ENCODE measurements at regions not wholly inside any gene's neighbourhood (a gene's known extent, or its start where the extent isn't known, plus 50 kb on each side); places are given as distances from the start of the nearest gene placed in this dataset.

DNA sequence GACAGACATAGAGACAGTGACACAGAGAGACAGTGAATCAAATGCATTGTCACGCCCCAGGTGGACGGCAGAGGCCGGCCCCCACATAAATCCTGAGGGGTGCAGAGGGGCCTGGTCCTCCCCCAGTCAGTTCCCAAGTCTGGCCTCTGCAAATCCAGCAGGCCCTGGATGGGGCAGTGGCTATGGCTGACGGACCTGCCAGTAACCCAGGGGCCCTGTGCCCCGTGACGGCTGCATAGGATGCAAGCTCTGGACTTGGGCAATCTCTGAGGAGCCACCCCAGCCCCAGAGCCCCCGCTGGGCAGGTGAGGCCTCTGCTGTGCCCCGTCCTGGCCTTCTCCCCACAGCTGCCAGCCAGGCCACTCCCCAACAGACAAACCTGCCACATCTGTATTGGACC, 204.5 kb downstream of the BRD1 start:
- no peak for DNase-seq (ENCODE audit: low read depth)

DNA sequence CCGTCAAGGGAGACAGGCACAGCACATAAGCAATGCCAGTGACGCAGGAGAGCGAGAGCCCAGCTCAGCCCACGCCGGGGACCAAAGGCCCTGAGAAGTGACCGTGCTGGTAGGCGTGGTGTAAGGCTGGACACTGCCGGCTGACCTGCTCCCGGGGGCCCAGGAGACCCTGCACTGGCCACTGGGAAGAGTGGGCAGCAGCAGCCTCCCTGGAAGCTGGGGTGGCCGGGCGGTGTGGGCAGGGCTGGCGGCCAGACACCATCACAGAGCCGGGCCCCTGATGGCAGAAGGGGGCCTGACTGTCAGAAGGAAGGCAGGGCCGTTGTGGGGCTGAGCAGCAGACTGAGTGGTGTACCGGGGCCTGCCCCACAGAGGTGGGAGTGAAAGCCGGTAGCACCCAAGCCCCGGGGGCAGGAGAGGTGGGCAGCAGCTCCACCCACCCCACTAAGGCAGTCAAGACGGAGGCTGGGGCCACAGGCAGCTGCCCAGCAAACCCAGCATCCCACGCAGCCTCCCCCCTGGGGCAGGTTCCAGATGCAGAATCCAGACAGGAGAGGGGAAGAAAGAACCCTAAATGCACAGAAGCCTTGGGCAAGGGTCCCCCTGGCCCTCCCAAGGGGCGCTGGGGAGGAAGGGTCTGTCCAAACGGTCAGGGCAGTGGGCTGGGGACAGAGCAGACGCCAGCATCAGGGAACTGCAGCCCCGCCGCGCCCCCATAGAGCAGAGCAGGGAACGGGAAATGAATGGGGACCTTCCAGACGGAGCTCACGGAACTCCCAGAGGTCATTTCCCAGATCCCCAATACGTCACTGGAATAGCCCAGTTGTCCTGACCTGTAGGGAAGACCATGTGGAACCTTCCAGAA, 205.2 kb downstream of the BRD1 start:
- no peak for DNase-seq (ENCODE audit: low read depth)

DNA sequence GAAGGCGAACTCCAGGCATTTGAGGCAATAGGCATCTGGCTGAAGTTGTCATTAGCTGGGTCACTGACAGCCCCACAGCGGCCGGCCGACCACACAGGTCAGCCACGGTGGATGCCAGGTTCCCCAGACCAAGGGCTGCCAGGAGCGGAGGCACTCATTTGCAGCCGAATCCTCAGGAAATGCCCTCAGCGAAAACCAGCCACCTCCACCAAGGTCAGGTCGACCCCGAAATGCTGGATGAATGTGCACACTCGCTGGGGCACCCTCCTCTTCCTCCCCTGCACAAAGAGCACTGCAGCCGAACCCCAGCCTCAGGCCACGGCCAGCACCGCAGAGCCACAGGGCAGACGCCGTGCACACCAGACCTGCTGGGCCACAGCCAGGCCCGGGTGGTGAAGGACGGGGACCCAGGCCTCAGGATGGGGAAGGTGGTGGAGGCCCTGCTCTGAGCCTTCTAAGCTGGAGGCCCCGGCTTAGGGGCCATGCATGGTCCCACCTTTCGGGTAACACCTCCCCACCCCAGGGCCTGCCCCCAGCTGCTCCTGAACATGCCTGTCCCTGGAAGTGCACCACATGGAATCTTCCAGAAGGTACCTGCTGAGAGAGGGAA, 206.0 kb downstream of the BRD1 start:
- DNase-seq (ENCODE audit: low read depth), result no peak

DNA sequence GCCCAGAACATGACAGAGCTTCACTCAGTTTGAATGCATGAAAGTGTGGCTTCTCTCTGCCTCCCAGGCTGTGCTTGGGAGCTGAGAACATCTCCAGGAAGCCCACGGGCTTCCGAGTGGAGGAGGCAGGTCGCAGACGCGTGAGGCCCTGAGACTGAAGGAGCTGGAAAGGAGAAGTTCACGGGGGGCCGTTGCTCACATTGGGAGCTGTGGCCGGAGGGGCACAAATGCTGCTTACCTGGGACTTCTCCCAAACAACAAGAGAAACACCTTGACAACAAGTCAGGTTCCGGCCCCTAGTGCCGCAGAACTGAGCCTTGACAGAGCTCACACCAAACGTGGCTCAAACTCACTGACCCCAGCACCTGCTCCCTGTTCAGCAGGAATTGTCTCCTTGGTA, 207.0 kb downstream of the BRD1 start:
- DNase-seq (ENCODE audit: low read depth), result no peak

DNA sequence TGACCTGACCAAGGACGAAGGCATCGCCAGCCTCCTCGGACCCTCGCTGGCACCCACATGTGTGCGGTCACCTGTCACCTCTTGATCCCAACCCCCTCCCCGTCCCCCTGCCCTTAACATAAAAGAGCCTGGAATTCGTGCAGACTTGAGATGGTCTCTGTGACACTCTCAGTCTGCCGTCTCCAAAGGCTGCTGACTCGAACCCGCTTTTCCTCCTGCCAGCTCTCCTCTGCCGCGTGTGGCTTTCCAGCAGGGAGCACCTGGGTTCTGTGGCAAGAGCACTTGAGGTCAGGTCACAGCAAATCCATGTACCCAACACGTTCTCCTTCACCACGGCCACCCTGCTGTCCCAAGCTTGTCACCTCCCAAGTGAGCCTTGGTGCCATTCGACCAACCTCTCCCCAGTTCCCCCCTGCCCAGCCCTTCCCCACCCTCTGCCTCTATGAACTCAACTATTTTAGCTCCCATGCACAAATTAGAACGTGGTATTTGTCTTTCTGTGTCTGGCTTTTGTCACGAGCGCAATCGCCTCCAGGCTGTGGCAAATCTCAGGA, 207.6 kb downstream of the BRD1 start:
- DNase-seq (ENCODE audit: low read depth), result no peak

DNA sequence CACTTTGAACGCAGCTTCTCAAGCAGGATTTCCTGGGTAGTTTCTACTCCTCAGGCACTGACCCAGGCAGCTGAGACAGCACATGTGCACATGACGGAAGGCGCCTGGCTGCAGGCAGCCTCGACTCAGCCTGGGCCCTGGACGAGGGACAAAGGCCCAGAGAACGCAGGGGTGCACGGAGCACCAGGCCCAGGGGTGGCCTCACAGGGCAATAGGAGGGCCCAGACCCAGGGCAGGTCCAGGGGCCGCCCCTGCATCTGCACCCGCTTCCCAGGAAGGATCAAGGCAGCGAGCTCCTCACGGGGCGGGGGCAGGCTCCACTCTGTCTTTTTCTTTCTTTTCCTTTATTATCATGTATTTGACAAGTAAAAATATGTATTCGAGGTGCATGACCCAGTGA, 208.4 kb downstream of the BRD1 start:
- DNase-seq (ENCODE audit: low read depth), result no peak

DNA sequence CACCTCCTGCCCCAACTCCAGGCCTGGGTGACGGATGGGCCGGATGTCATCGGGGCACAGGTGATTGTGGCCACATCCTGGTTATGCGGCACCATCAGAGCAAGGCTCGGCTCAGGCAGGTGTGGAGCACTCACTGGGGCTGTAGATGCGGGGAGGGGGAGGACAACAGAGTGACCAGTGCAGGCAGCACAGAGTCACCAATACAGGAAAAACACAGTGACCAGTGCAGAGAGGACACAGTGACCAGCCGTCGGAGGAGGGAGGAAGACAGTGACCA, 209.1 kb downstream of the BRD1 start:
- no peak for DNase-seq (ENCODE audit: low read depth)

DNA sequence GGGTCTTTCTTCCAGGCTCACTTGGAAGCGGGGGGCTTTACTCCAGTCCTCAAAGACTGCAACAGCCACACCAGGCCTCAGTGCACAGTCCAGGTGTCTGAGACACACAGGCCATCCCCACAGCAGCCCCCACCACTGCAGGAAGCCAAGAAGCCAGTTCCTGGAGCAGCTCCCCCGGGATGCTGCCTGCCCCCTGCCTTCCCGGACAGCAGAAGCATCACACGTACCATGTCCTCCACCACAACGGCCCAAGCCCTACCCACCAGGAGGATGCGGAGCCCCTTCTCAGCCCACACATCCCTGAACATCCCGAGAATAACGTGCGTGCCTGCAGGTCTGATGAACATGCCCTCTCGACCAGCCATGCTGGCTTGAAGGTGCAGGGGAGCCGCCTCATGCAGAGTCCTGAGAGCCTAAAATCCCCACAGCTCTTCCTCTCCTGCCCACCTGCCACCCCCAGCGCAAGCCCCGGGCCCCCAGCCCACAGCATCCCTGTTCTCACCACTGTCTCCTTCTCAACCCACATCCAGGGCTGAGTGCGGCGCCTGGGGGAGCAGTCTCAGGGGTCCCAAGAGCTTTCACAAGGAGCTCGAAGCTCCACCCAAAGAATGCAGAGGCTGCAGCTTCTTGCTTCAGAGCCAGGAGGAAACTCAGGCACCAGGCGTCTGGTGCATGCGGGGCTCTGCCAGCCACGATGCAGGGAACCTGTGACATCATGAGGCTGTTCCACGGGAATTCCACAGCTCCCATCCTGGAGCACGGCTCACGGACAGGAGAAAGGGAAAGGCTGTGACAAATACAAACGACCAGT, 209.6 kb downstream of the BRD1 start:
- no peak for DNase-seq (ENCODE audit: low read depth)

DNA sequence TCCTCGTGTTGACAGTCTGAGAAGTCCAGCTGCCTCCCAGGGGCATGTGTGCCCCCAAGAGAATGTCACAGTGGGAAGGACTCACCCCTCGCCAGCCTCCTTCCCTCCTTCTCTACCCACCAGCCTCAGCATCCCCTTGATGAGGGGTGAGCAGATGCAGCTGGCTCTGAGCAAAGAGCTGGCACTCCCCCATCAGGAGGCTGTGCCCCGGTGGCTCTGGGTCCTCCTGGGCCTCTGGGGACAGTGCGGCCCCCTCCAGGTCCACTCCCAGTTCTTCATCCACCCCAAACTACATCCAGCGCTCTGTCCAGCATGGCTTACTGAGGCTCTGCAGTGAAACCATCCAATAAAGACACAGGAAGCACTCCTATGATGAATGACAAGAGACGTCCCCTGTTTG, 210.4 kb downstream of the BRD1 start:
- DNase-seq (ENCODE audit: low read depth), result no peak

DNA sequence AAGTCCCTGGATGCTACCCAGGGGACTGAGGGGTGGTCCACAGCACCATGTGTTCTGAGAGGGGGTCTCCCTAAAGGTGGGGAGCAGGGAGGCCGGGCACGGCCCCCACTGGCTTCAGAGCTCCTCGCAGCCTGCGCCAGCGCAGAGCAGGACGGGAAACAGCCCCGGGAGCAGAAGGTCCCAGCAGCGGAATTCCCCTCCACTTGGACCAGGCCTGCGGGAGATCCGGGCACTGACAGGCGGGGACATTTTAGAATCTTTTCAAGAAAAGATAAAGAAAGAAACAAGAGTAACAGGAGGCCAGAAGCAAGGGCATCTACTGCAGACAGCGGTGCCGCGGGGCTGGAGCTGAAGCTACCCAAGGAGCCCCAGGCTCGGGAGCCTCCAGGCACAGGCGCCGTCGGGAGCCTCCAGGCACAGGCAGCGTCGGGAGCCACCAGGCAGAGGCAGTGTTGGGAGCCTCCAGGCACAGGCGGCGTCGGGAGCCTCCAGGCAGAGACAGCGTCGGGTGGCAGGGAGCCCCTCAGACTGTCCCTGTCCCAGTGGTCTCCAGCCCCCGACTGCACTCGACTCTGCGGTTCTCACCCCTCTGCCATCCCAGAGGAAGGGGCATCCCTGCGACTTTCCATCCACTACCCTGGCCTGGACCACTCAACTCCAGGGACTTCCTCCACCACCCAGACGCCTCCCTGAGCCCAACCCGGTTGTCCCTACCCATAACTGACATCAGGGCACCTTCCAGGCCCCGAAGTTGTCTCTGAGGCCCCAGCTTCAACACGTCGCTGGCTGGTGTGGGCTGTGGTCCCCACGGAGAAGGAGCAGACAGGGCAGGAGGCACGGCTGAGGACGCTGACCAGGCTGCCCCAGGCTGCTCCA, 211.1 kb downstream of the BRD1 start:
- no peak for DNase-seq (ENCODE audit: low read depth)

DNA sequence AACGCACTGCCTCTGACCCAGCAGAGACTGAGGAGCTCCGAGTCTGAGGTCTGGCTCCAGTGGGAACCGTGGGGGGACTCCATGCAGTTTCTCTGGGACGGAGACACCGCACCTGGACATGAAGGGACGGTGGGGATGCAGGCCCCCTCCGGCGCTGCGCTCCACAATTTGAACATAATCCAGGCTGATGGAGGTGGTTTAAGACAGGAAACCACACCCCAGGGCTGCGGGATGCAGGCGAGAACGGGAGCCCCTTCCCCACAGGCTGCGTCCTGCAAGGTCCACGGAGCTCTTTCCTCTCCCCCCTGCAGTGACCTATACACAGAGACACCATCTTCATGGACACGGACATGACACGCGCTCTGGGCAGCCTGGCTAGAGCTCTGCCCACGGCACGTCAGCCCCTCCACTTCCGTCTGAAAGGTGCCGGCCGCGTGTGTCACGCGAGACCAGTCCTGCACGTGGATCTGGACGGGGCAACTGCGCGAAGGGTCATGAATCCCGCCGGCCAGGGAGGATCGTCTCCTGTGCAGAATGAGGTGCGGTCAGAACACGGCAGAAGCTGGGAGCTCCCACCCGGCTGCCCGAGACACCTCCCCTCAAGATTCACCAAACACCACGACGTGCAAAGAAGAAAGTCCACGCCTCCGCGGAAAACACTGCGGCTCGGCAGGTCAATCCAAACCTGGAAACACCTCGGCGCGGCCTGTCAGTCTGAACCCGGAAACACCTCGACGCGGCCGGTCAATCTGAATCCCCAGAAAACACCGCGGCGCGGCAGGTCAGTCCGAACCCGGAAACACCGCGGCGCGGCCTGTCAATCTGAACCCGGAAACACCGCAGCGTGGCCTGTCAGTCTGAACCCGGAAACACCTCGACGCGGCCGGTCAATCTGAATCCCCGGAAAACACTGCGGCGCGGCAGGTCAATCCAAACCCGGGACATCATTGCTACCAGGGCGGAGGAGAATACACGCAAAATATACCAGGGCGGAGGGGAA, 212.4 kb downstream of the BRD1 start:
- no peak for DNase-seq (ENCODE audit: low read depth)

DNA sequence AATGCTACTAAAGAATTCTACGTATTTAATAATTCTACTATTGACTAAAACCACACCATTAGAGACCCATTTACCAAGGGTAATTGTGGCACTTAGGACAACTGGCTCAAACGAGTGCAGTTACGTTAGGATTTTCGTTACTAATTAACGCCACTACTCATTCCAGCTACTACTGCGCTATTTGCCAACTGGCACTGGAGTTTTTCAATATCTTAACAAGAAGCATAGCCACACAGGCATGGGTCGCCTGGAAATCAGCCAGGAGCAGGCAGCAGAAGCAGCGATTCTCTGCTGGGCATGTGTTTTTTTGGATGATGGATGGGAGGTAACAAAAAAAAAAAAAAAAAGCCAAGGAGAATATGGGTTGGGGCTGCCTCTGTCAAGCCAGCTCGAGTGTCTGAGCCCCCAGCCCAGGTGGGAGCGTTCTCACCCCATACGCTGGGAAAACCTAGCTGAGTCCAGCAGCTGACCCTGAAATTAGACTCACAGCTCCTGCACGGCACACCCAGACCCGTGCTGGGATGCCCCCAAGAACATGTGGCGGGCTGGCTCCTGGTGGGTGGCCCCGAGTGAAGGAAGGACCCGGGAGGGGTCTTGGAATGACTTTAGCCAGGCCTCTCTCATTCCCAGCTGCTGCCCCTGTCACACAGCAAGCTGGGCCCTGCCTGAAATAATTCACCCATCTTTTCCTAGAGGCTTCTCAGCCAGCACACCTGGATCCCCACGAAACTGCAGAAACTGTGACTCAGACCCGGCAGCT, 214.0 kb downstream of the BRD1 start:
- no peak for DNase-seq (ENCODE audit: low read depth)

DNA sequence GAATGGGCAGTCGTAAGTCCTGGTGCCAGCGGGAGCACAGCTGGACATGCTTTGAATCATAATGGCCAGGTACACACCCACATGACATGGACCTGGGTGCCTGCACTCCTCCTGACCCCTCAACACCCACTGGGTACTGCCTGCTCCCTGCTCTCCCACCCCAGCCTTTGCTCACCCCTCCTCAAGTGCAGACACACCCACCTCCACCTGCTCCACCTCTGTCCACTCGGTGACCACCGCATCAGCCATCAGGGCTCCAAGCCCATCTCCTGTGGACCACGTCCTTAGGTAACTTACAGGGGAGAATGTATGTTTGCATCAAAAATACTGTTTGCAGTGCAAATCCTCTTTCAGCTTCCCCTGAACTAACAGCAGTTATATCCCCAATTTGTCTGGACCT, 214.6 kb downstream of the BRD1 start:
- no peak for DNase-seq (ENCODE audit: low read depth)

DNA sequence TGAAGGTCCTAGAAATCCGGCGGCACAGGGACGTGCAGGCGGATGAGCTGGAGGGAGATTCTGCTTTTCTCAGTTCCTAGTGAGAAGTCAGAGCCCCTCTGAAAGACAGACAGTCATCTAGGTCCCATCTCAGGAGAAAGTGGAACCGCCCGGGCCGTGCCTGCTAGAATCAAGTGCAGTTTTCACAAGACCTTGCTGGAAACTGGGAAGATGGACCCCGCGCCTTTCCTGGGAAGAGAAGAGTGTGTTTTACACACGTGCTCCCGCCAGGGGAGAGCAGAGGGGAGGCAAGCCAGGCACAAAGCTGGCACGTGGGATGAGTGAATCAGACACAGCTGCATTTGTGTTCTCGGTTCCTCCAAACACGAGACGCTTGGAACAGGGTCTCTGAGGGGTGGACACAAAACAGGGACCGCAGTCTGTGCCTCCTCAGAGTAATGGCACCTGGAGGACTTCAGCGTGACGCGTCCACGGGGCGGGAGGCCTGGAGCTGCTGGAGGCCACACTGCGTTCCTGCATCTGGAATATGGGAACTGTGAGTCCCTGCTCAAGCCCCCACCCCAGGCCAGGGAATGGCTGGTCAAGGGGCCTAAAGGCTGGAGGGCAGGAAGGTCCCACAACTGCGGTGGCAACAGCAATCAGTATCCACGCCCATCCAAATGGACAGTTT, 218.3 kb downstream of the BRD1 start:
- no peak for DNase-seq (ENCODE audit: low read depth)

DNA sequence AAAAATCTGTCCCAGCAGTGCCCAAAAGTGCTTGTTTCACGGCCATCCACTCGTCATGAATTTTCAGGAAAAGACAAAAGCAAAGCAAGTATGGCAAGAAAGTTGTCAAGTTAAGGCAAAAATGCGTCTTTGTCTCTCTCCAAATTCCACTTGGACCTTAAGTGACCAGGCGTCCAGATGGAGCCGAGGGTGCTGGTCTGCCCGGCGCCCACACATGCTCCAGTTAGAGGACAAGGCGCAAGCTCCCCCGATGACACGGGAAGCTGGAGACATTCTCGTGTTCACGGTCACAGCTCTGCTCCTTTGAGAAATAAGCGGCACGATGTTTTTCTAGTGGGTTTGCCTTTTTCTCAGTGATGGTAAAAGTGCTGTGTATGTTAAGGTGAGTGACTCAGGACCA, 219.0 kb downstream of the BRD1 start:
- DNase-seq (ENCODE audit: low read depth), result no peak

DNA sequence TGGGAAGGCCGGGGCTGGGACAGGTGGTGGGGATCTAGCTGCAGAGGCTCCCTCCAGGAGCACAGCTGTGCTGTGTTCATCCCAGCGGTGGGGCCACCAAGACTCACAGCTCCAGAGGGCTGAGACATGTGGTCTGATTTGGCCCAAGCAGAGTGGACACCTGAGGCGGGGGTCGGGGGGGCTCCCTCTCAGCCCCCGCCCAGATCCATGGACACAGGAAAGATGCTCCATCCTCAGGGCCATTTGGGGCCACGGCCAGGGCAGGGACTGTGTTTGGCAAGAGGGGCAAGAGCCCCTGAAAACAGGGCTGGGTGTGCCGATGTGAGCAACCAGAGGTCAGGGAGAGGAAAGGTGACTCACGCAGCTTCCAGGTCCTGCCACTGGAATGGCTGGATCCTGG, 219.4 kb downstream of the BRD1 start:
- DNase-seq (ENCODE audit: low read depth), result no peak

DNA sequence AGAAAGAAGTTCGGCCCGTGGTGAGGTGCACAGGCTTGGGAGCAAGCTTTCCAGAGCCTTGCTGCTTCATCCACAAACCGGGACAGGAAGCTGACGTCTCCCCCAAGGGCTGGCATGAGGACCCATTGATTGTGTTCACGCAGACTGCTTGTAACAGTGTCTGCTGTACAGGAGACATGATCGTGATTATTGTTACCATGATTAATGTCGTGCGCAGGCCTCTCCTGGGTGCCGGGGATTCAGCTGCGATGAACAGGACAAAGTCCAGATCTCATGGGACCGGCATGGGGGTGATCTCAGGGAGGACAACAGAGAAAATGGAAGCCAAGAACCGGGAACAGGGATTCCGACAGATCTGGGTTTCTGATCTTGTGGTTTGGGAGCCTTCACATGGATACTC, 219.9 kb downstream of the BRD1 start:
- no peak for DNase-seq (ENCODE audit: low read depth)

DNA sequence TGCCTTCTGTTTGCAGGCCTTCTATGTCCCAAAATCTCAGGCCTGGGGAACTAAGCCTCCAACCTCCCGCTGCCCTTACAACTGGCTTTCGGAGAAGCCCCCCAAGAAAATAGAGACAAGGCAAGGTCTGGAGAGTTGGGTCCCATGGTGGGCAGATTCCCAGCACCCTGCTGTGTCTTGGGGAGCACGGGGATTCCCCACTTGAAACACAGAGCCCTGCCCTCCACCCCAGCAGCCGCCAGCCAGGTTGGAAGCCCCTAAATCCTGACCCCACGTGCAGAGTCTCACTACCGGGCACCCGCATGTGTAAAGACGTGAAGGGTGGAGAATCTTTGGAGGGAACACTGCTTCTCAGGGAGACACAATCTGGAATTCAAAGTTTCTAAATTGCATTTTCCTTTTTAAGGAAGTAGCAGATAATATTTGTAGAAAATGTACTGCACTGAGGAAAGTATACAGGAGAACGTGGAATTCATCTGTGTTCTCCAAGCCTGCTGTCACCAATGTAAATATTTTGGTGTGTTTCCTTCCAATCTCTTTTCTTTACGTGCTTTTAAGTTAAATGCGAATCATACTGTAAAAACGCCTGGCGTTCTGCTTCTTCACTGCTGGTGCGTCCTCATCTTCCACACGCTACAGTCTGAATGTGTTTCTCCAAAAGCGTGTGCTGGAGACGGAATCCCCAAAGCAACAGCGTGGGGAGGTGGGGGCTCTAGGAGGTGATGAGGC, 220.9 kb downstream of the BRD1 start:
- no peak for DNase-seq (ENCODE audit: low read depth)

Measured in stimulated activated CD8-positive, alpha-beta memory T cell treated with anti-CD3 and anti-CD28 coated beads, Interleukin-12 subunit alpha, Interleukin-12 subunit beta, amount 100 ng/mL, for 4 hours (primary cell).